Epidermal melanocyte (primary cell): ENCODE measurements at regions not wholly inside any gene's neighbourhood (a gene's known extent, or its start where the extent isn't known, plus 50 kb on each side); places are given as distances from the start of the nearest gene placed in this dataset.
"Not testable (repeated sequence)": the region's sequence is repeated elsewhere in the genome, so short reads cannot be mapped to it uniquely, and the experiment has no call there.

Experiments used
- DNase-seq: peaks from one replicate; pipeline ENCODE4 v3.0.0; 2011; ENCODE audit warnings: low spot score; ENCODE audit not compliant: insufficient read length

GRCh38 chr3:95719481-95719880, 1094.9 kb upstream of the EPHA6 start:
- DNase-seq = no peak

GRCh38 chr3:95721938-95722337, 1092.5 kb upstream of the EPHA6 start:
- DNase-seq = no peak

GRCh38 chr3:95725770-95726169, 1088.6 kb upstream of the EPHA6 start:
- no peak for DNase-seq

GRCh38 chr3:95731753-95732152, 1082.6 kb upstream of the EPHA6 start:
- DNase-seq = no peak

GRCh38 chr3:95733336-95733735, 1081.1 kb upstream of the EPHA6 start:
- no peak for DNase-seq

DNA sequence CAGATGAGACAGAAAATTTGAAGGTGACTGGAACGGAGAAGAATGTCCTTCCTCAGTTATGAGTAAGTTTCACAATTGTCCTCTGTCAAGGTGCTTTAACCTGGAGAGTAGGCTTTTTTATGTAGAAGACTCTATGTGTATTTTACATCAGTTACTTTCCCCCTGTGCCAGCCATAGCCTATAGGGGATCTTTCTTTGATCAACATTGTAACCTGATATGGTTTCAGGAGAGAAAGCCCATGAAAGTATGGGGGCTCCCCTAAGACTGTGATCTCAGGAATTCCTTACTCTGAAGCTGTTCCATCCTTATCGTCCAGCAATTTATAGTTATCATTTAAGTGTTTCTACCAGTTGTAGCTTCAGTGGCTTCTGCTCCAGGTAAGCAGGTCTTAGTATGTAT, 1076.3 kb upstream of the EPHA6 start:
- no peak for DNase-seq

DNA sequence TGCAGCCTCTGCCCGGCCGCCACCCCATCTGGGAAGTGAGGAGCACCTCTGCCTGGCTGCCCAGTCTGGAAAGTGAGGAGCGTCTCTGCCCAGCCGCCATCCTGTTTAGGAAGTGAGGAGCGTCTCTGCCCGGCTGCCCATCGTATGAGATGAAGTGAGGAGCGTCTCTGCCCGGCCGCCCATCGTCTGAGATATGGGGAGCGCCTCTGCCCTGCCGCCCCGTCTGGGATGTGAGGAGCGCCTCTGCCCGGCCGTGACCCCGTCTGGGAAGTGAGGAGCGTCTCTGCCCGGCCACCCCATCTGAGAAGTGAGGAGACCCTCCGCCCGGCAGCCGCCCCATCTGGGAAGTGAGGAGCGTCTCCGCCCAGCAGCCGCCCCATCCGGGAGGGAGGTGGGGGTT, 1069.5 kb upstream of the EPHA6 start:
- DNase-seq = not testable (repeated sequence)

- DNase-seq = no peak
Measured at GRCh38 chr3:95750097-95750496, 1064.3 kb upstream of the EPHA6 start.

DNA sequence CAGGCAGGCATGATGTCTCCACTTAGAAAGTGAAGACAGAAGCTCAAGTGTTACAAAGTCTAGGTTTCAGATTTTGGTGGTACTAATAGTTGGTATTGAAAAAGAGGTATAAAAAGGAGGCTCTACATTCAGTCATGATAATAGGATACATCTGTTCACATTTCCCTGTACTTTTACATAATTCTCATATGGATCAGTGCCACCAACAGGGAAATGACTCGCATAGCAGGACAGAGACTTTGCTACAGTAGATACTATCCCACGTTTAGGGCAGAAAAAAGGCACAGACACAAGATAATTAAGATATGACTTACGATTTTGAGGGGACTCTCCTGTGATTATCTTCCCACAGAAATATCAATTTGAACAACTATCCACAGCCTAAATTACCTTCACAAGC, 1062.9 kb upstream of the EPHA6 start:
- no peak for DNase-seq

- no peak for DNase-seq
Measured at GRCh38 chr3:95752199-95752598, 1062.2 kb upstream of the EPHA6 start.

DNA sequence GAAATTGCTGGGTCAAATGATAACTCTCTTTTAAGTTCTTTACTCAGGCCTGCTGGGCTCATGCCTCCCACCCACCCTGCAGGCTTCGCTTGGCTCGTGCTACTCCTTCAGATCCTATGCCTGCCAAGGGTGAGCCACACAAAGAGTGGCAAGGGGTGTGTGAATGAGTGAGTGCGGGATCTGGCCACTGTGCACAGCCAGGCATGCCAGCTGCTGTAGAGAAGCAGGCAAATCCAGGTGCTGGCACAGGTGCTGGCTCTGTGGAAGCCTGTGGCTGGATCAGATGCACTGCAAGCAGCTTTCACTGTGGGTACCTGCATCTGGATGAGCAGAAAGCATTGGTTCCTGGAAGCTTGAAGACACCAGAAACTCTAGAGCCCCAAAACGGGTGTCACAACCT, 1055.7 kb upstream of the EPHA6 start:
- no peak for DNase-seq

DNA sequence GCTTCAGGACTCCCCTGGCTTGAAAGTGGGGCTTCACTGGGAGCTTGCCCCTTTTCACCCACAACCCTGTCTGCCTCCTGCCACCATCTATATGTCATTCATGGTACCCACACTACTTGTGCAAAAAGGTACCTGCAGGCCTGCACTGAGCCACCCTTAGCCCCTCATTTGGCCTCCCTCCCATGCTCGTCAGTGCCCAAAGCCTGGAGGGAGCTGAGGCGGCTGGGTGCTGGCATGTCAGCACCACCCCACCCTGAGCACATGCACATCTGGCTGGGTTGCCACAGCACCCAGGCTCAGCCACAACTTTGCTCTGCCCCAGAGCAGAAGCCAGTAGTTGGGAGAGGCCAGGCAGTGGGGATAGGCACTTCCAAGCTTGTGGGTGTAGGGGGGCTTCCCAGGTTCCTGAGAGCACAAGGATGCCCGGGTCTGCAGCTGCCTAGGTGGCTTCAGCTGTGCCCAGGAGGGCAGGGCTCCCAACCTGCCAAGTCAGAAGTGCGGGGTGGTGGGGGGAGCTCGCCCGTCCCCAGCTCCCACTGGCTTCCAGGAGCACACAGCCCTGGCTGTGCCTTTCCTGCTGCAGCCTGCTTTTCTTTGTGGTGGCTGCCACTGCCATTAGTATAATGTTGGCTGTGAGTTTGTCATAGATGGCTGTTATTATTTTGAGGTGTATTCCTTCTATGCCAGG, 1054.6 kb upstream of the EPHA6 start:
- DNase-seq = no peak

- no peak for DNase-seq
Measured at GRCh38 chr3:95775486-95776094, 1038.8 kb upstream of the EPHA6 start.

GRCh38 chr3:95781598-95781997, 1032.8 kb upstream of the EPHA6 start:
- no peak for DNase-seq

GRCh38 chr3:95789111-95789510, 1025.3 kb upstream of the EPHA6 start:
- no peak for DNase-seq

DNA sequence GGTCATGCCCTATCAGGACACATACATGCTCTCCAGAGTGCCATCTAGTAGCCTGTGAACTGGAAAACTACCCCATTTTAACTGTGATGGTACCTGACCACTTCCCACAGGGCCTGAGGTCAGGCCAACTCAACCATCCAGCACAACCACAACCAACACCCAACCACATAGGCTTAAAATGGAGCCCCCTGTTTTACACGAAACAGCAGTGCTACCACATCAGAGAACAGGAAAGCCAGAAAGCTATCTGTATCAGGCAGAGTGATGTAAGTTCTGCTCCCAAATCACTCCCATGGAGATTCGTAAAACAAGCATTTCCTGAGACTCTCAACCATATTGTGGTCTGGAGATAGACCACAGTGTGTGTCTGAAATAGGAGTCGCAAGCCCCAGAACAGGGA, 1017.3 kb upstream of the EPHA6 start:
- no peak for DNase-seq

DNA sequence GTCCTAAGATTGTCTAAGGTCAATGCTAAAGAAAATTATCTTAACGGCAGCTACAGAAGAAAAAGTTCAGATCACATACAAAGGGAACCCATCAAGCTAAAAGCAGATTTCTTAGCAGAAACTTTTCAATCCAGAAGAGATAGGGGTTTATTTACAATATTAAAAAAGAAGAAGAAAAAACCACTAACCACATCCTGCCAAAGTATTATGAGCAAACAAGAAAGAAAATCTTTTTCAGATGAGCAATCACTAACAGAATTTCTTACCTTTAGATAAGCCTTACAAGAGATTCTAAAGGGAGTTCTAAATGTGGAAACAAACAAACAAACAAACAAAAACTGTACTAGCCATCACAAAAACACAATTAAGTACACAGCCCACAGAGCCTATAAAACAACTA, 1015.8 kb upstream of the EPHA6 start:
- no peak for DNase-seq

DNA sequence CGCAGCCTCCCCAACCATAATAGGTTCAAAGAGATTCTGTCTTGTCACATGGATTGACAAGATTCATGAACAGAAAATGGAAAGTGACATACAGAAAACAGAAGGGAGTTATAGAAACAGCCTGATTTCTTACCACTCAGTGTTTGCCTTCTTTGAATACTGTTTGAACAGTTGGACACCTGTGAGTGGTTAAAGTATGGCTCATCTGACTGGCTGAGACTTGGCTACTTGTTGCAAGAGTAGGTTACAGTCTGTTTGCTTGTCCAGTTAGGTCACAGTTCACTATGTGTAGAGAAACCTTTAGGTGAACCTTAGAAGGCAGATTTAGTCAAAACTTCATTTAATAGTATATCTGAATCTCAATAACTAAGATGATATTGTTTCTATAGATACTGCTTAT, 1003.9 kb upstream of the EPHA6 start:
- DNase-seq = no peak

DNA sequence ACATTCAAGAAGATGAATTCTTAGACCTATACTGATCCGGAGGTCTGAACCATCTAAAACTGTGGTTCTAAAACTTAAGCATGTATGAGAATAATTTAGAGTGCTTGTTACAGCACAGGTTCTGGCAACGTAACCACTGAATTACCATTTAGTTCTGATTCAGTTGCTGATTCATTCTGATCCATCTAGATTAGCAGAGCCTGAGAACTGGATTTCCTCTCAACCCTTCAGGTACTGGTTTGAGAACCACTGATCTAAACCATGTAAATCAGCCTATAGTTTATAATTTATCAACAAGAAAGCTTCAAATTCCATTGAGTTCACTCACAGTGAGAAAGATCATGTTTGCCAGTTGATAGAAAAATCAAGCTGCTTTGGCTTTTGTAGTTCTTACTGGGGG, 1001.1 kb upstream of the EPHA6 start:
- no peak for DNase-seq

DNA sequence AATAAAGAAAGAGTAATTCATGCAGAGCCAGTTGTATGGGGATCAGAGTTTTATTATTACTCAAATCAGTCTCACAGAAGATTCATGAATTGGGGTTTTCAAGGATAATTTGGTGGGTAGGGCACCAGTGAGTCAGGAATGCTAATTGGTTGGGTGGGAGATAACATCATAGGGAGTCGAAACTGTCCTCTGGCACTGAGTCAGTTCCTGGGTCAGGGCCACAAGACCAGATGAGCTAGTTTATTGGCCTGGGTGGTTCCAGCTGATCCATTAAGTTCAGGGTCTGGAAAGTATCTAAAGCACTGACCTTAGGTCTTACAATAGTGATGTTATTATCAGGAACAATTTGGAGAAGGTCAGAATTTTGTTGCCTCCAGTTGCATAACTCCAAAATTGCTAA, 998.6 kb upstream of the EPHA6 start:
- no peak for DNase-seq

DNA sequence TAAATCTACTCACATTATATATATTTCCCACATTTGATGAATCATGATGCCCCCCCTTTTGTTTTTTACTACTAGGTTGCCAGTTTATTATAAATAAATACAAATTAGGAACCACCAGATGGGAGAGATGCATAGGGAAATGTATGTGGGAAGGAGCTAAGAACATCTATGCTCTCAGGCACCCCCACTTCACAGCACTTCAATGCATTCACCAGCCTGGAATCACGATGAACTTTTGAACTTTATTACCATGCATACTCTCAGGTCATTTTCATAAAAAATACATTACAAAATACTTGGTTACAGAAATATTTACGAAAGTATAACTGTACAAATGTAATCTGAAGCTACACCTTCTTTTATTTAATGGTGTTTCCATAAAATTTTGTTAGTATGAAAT, 988.0 kb upstream of the EPHA6 start:
- DNase-seq = no peak

DNA sequence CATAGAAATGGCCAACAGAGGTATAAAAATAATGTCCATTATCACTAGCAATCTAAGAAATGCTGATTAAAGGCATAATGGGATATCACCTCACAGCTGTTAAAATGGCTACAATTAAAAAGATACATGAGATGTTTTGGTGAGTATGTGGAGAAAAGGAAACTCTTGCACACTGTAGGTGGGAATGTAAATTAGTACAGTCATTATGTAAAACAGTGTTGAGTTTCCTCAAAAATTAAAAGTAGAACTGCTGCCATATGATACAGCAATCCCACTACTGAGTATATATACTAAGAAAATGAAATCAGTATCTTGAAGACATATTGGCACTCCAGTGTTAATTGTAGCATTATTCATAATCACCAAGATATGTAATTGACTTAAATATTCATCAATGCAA, 982.2 kb upstream of the EPHA6 start:
- DNase-seq = no peak

- not testable (repeated sequence) for DNase-seq
Measured at GRCh38 chr3:95860628-95861027, 953.8 kb upstream of the EPHA6 start.

DNA sequence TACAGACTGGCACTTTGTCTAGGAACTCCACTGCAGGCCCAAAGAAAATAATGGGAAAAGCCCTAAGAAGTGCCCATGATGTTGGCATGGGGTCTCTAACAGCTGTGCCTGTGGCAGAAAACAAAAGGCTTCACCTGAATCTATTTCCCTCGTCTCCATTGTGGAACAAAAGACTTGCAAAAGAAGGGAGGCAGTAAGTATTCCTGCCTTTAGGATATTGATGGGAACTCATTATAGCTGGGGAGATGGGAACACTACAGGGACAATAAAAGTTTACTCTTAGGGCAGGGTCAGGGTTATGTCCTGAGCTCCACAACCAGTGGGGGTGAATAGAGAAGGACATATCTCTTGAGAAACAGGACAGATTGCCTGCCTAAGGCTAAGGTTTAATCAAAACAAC, 930.6 kb upstream of the EPHA6 start:
- DNase-seq = no peak
